Liver (tissue), 8 donors: ENCODE measurements at regions not wholly inside any gene's neighbourhood (a gene's known extent, or its start where the extent isn't known, plus 50 kb on each side); places are given as distances from the start of the nearest gene placed in this dataset.

ENCODE experiments used
- DNase-seq: peaks from one replicate; pipeline ENCODE4 v3.0.0-alpha.2; 2017; ENCODE audit warnings: low spot score
- H3K27ac ChIP-seq, 2 donors: one replicate each; pipeline ENCODE4 v1.7.0; 2013; ENCODE audit warnings: inconsistent platforms in 2 of 2, low read length in 2 of 2, control low read depth in 1 of 2, low read depth in 1 of 2, mild to moderate bottlenecking in 1 of 2
- H3K27me3 ChIP-seq, 4 donors: one replicate each; pipeline versions ENCODE4 v1.6.1 to v1.7.0; 2013; ENCODE audit warnings: low read length in 3 of 4, inconsistent platforms in 1 of 4, mild to moderate bottlenecking in 1 of 4, moderate library complexity in 1 of 4; ENCODE audit not compliant: control insufficient read depth in 4 of 4, insufficient read depth in 4 of 4
- H3K36me3 ChIP-seq, 4 donors: one replicate each; pipeline versions ENCODE4 v1.6.1 to v1.7.0; 2013; ENCODE audit warnings: low read length in 3 of 4, mild to moderate bottlenecking in 3 of 4, low read depth in 1 of 4, moderate library complexity in 1 of 4; ENCODE audit not compliant: control insufficient read depth in 4 of 4, insufficient read depth in 3 of 4
- H3K4me1 ChIP-seq, 4 donors: one replicate each; pipeline versions ENCODE4 v1.6.1 to v1.7.0; 2013; ENCODE audit warnings: low read length in 3 of 4, mild to moderate bottlenecking in 3 of 4, moderate library complexity in 1 of 4; ENCODE audit not compliant: control insufficient read depth in 4 of 4, insufficient read depth in 4 of 4
- H3K4me3 ChIP-seq, 3 donors: one replicate each; pipeline versions ENCODE4 v1.6.1 to v1.7.0; 2013; ENCODE audit warnings: low read length in 3 of 3, control low read depth in 1 of 3, low read depth in 1 of 3, mild to moderate bottlenecking in 1 of 3
- H3K9ac ChIP-seq, 2 donors: one replicate each; pipeline ENCODE4 v1.7.0; 2013; ENCODE audit warnings: low read length in 2 of 2, mild to moderate bottlenecking in 2 of 2, moderate library complexity in 2 of 2, control low read depth in 1 of 2, low read depth in 1 of 2
- H3K9me3 ChIP-seq, 4 donors: one replicate each; pipeline versions ENCODE4 v1.6.1 to v1.7.0; 2013; ENCODE audit warnings: low read length in 3 of 4; ENCODE audit not compliant: control insufficient read depth in 4 of 4
- ATF3 ChIP-seq: IDR thresholded peaks from 2 replicates; pipeline ENCODE4 v1.6.1; 2016; ENCODE audit warnings: antibody characterized with exemption
- CTCF ChIP-seq: fragments of 150-350 bp; IDR thresholded peaks from 2 replicates; pipeline ENCODE4 v1.5.1; 2017; ENCODE audit warnings: improper control_type of control experiment, low read depth, low read length; ENCODE audit not compliant: missing input control
- EGR1 ChIP-seq, 2 donors: IDR thresholded peaks; 2 replicates each; pipeline ENCODE4 v1.6.1; 2016 to 2018; ENCODE audit warnings: antibody characterized with exemption in 2 of 2, low read depth in 2 of 2
- FOXA1 ChIP-seq: IDR thresholded peaks from 2 replicates; pipeline ENCODE4 v1.6.1; 2016; ENCODE audit warnings: antibody characterized with exemption
- FOXA2 ChIP-seq: IDR thresholded peaks from 2 replicates; pipeline ENCODE4 v1.6.1; 2016; ENCODE audit warnings: antibody characterized with exemption
- GABPA ChIP-seq, 2 donors: IDR thresholded peaks in 1 of 2; conservative IDR thresholded peaks in 1 of 2; 2 replicates each; pipeline ENCODE4 v1.6.1; 2016; ENCODE audit warnings: antibody characterized with exemption in 2 of 2, mild to moderate bottlenecking in 1 of 2, moderate library complexity in 1 of 2
- HNF4A ChIP-seq, 2 donors: conservative IDR thresholded peaks; 2 replicates each; pipeline ENCODE4 v1.6.1; 2016; ENCODE audit warnings: antibody characterized with exemption in 2 of 2, mild to moderate bottlenecking in 2 of 2
- HNF4G ChIP-seq: IDR thresholded peaks from 2 replicates; pipeline ENCODE4 v1.6.1; 2016; ENCODE audit warnings: antibody characterized with exemption
- JUND ChIP-seq, 2 donors: IDR thresholded peaks; 2 replicates each; pipeline ENCODE4 v1.6.1; 2016; ENCODE audit warnings: antibody characterized with exemption in 2 of 2
- MAX ChIP-seq: IDR thresholded peaks from 2 replicates; pipeline ENCODE4 v1.6.1; 2016; ENCODE audit warnings: antibody characterized with exemption
- NR2F2 ChIP-seq: IDR thresholded peaks from 2 replicates; pipeline ENCODE4 v1.6.1; 2016; ENCODE audit warnings: antibody characterized with exemption
- RAD21 ChIP-seq, 2 donors: IDR thresholded peaks; 2 replicates each; pipeline ENCODE4 v1.6.1; 2016; ENCODE audit warnings: antibody characterized with exemption in 2 of 2, mild to moderate bottlenecking in 2 of 2
- REST ChIP-seq: IDR thresholded peaks from 2 replicates; pipeline ENCODE4 v1.6.1; 2016; ENCODE audit warnings: antibody characterized with exemption, mild to moderate bottlenecking
- SP1 ChIP-seq: IDR thresholded peaks from 2 replicates; pipeline ENCODE4 v1.6.1; 2018; ENCODE audit warnings: antibody characterized with exemption, mild to moderate bottlenecking
- TAF1 ChIP-seq: conservative IDR thresholded peaks from 2 replicates; pipeline ENCODE4 v1.6.1; 2016; ENCODE audit warnings: antibody characterized with exemption, mild to moderate bottlenecking
- YY1 ChIP-seq: IDR thresholded peaks from 2 replicates; pipeline ENCODE4 v1.6.1; 2016; ENCODE audit warnings: antibody characterized with exemption, mild to moderate bottlenecking
- ZBTB33 ChIP-seq: IDR thresholded peaks from 2 replicates; pipeline ENCODE4 v1.6.1; 2016; ENCODE audit warnings: antibody characterized with exemption
- WGBS: extraction: QIAGEN DNeasy Blood & Tissue Kit; methylation state at CpG from one replicate; pipeline ENCODE4 v1.1.7; 2013; 5-methylcytosine and 5-hydroxymethylcytosine counted together
- donor health status: healthy.
- donor health status: healthy.
- donor health status: healthy.
- donor health status: healthy.
- donor health status: healthy.

GRCh38 chr6:1077478-1078416 lies 234.2 kb upstream of the FOXQ1 start:
- TF ChIP-seq HNF4G (no peak), SP1 (no peak), REST (no peak), EGR1 (IDR thresholded peaks at IDR 0.05; ENCODE audit: low read depth in 2 of 2) (no peak), TAF1 (no peak), NR2F2 (no peak), CTCF (no peak), YY1 (no peak), ATF3 (no peak), FOXA2 (no peak), ZBTB33 (no peak), MAX (no peak), GABPA (IDR thresholded peaks at IDR 0.05 in 1 of 2, conservative IDR thresholded peaks at IDR 0.05 in 1 of 2) (no peak), FOXA1 (no peak), RAD21 (IDR thresholded peaks at IDR 0.05) (no peak), JUND (IDR thresholded peaks at IDR 0.05) (no peak), HNF4A (conservative IDR thresholded peaks at IDR 0.05) (no peak)
- Histone ChIP-seq H3K9ac (no peak overlapping the region), H3K4me3 (no peak overlapping the region), H3K4me1 (peaks cover 0 to 6% (median 2%) of the 10 kb centered on the region in 4 donors), H3K9me3 (no peaks in the 10 kb centered on the region), H3K27ac (no peak overlapping the region), H3K36me3 (no peaks in the 10 kb centered on the region), H3K27me3 (no peaks in the 10 kb centered on the region)
- 94% methylated on average over 22 of the region's 22 CpGs for WGBS
- no peak for DNase-seq
